Activated T-cell treated with anti-CD3 and anti-CD28 coated beads, Interleukin-2, amount 50 U/mL, for 4 hours (primary cell): ENCODE measurements at regions not wholly inside any gene's neighbourhood (a gene's known extent, or its start where the extent isn't known, plus 50 kb on each side); places are given as distances from the start of the nearest gene placed in this dataset.
"Not testable (repeated sequence)": the region's sequence is repeated elsewhere in the genome, so short reads cannot be mapped to it uniquely, and the experiment has no call there.

Experiments
- ATAC-seq, 2 donors: fragments of 200-7000 bp; cut with Tn5 transposase; one replicate each; pipeline ENCODE4 v1.10.0; 2021
- DNase-seq: peaks from one replicate; pipeline ENCODE4 v3.0.0-alpha.2; 2020
- H3K27me3 Mint-ChIP-seq: one replicate; pipeline ENCODE4 v1.8.0; 2021; ENCODE audit warnings: low read depth, mixed read lengths
- H3K36me3 Mint-ChIP-seq: one replicate; pipeline ENCODE4 v1.8.0; 2022; ENCODE audit warnings: mixed read lengths; ENCODE audit not compliant: insufficient read depth
- H3K4me1 Mint-ChIP-seq: one replicate; pipeline ENCODE4 v1.8.0; 2021; ENCODE audit warnings: low read depth, mixed read lengths
- H3K4me3 Mint-ChIP-seq: one replicate; pipeline ENCODE4 v1.8.0; 2021; ENCODE audit warnings: mild to moderate bottlenecking, moderate library complexity, mixed read lengths
- H3K9me3 Mint-ChIP-seq: one replicate; pipeline ENCODE4 v1.8.0; 2021; ENCODE audit warnings: mixed read lengths

DNA sequence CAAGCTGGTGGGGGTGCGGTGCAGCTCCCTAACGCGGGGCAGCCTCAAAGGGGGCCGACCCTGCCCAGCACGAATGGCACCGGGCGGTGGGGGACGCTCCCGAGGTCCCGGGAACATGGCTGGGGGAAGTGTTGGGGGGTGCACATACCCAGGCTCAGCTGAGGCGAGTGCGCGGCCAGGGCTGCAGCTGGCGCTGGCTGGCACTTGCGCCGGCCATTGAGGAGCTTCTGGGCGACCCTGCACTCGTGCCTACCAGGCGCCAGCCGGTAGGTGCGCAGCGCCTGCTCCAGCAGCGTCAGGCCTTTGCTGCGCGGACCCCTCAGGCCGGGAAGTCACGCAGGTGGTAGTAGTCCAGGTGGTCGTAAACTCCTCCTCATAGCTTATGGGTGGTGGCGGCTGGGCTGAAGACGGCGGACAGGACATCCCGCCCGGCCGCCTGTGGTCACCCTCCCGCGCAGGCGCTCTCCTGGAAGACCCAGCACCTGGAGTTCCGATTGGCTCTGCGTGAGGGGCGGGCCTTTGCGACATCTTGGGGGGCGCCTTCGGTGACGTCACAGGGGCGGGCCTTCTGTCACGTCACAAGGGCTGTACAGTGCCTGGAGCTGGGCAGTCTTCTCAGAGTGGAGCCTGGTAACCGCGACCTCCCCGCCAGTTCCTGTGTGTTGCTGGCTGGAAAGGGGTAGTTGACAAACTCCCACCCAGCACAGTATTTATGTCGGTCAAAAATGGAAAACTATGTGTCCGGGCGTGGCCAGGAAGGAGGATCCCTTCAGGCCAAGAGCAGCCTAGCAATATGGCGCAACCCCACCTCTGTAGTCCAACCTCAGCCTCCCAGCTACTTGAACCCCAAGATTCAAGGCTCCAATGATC lies 74.5 kb upstream of the ERV3-1 start:
- not testable (repeated sequence) for H3K4me1 Mint-ChIP-seq, H3K9me3 Mint-ChIP-seq, H3K36me3 Mint-ChIP-seq, H3K27me3 Mint-ChIP-seq
- peak; percentile 98 for ATAC-seq
- peak; percentile 93 for DNase-seq
- H3K4me3 Mint-ChIP-seq = peak overlapping the region; percentile 89

GRCh38 chr7:65074959-65075358 lies 68.5 kb upstream of the ERV3-1 start:
- not testable (repeated sequence) for H3K4me1 Mint-ChIP-seq, ATAC-seq, H3K27me3 Mint-ChIP-seq, H3K4me3 Mint-ChIP-seq, H3K9me3 Mint-ChIP-seq, DNase-seq
- H3K36me3 Mint-ChIP-seq = peaks cover 10% of the 10 kb centered on the region

- H3K4me3 Mint-ChIP-seq, ATAC-seq, DNase-seq, H3K27me3 Mint-ChIP-seq, H3K9me3 Mint-ChIP-seq, H3K4me1 Mint-ChIP-seq: not testable (repeated sequence)
- peaks cover 16% of the 10 kb centered on the region for H3K36me3 Mint-ChIP-seq
Measured at GRCh38 chr7:65073160-65073559, 66.7 kb upstream of the ERV3-1 start.

DNA sequence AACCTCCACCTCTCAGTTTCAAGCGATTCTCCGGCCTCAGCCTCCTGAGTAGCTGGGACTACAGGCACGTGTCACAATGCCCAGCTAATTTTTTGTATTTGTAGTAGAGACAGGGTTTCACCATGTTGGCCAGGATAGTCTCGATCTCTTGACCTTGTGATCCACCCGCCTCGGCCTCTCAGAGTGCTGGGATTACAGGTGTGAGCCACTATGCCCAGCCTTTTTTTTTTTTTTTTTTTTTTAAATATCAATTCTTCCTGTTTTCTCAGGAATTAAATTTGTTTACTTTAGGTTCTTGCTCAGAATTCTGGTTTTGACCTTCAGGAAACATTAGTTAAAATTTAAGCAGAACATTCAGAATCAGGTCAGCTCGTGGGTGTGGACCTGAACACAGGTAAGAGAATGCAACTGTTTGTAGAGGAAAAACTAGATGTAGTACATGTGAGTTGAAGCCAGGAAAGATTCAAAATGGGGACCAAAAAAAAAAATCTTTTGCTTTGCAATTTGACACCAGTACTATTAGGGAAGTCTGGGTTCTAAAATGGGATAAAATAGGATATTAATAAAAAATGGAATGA lies 65.5 kb upstream of the ERV3-1 start:
- peaks cover 13% of the 10 kb centered on the region for H3K36me3 Mint-ChIP-seq
- not testable (repeated sequence) for H3K27me3 Mint-ChIP-seq, DNase-seq, H3K9me3 Mint-ChIP-seq, ATAC-seq, H3K4me1 Mint-ChIP-seq, H3K4me3 Mint-ChIP-seq

GRCh38 chr7:65069476-65069875 lies 63.0 kb upstream of the ERV3-1 start:
- ATAC-seq, H3K4me3 Mint-ChIP-seq: not testable (repeated sequence)

GRCh38 chr7:65062566-65062965 lies 56.1 kb upstream of the ERV3-1 start:
- DNase-seq, H3K9me3 Mint-ChIP-seq, H3K27me3 Mint-ChIP-seq, H3K4me3 Mint-ChIP-seq, ATAC-seq, H3K4me1 Mint-ChIP-seq: not testable (repeated sequence)
- peaks cover 11% of the 10 kb centered on the region for H3K36me3 Mint-ChIP-seq

More at GRCh38 chr7:65069476-65069875, 63.0 kb upstream of the ERV3-1 start:
- not testable (repeated sequence) for H3K27me3 Mint-ChIP-seq, DNase-seq, H3K9me3 Mint-ChIP-seq, H3K4me1 Mint-ChIP-seq
- H3K36me3 Mint-ChIP-seq = peaks cover 20% of the 10 kb centered on the region

DNA sequence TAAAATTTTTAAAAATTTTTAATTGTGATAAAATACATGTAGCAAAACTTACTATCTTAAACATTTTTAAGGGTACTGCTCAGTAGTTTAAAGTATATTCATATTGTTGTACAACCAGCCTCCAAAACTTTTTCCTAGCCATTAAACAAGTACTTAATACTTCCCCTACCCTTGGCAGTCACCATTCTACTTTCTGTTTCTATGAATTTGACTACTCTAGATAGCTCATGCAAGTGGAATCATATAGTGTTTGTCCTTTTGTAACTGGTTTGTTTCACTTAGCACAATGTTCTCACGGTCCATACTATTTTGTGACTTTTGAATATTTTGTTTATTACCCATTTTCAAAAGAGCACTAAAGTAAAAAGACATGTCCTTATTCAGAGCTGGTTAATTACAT lies 52.8 kb upstream of the ERV3-1 start:
- ATAC-seq = not testable (repeated sequence)

More for the DNA sequence above, 52.8 kb upstream of the ERV3-1 start:
- not testable (repeated sequence) for DNase-seq, H3K9me3 Mint-ChIP-seq, H3K27me3 Mint-ChIP-seq, H3K4me1 Mint-ChIP-seq, H3K4me3 Mint-ChIP-seq
- H3K36me3 Mint-ChIP-seq = peaks cover 22% of the 10 kb centered on the region
